ENCODE measurements at regions not wholly inside any gene's neighbourhood (a gene's known extent, or its start where the extent isn't known, plus 50 kb on each side); places are given as distances from the start of the nearest gene placed in this dataset.

DNA sequence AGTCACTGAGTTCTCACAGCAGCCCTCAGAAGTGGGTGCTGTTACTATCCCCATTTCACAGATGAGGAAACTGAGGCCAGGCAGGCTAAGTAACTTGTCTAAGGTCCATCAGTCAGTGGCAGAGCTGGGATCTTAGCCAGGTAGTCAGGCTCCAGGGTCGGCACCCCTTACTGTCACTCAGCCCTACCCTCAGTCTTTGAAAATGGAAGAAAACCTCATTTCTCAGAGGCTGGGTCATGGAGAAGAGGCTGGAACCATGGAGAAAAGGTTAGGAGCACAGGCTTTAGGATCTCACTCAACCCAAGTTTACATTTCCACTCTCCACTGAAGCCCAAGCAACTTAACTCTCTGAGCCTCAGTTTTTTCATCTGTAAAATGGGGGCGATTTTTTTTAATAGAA, 116.2 kb upstream of the SIRPG start:
- H3K27me3 ChIP-seq (ENCODE audit: control insufficient read depth, insufficient read depth, low read length): no peaks in the 10 kb centered on the region
- H3K36me3 ChIP-seq (ENCODE audit: control insufficient read depth, insufficient read depth, low read length): no peaks in the 10 kb centered on the region
- Mint-ChIP-seq H3K27me3 (ENCODE audit: low read depth in 2 of 2) (peaks cover 0 to 3% of the 10 kb centered on the region in 2 donors), H3K9me3 (no peaks in the 10 kb centered on the region), H3K36me3 (no peaks in the 10 kb centered on the region), H3K27ac (no peak overlapping the region), H3K4me1 (peaks cover 19 to 21% of the 10 kb centered on the region in 2 donors), H3K4me3 (no peak overlapping the region)
- 88% methylated on average over 1 of the region's 2 CpGs for WGBS (ENCODE audit: insufficient coverage)
- intact Hi-C loops (cut with micrococcal nuclease): loop anchor here (10.0 kb wide), 1 partner anchor 459 kb away; no protein-coding TSS in a partner anchor
- H3K9me3 ChIP-seq (ENCODE audit: control insufficient read depth, insufficient read depth, low read length): no peaks in the 10 kb centered on the region
- TF ChIP-seq, protein P1, sequence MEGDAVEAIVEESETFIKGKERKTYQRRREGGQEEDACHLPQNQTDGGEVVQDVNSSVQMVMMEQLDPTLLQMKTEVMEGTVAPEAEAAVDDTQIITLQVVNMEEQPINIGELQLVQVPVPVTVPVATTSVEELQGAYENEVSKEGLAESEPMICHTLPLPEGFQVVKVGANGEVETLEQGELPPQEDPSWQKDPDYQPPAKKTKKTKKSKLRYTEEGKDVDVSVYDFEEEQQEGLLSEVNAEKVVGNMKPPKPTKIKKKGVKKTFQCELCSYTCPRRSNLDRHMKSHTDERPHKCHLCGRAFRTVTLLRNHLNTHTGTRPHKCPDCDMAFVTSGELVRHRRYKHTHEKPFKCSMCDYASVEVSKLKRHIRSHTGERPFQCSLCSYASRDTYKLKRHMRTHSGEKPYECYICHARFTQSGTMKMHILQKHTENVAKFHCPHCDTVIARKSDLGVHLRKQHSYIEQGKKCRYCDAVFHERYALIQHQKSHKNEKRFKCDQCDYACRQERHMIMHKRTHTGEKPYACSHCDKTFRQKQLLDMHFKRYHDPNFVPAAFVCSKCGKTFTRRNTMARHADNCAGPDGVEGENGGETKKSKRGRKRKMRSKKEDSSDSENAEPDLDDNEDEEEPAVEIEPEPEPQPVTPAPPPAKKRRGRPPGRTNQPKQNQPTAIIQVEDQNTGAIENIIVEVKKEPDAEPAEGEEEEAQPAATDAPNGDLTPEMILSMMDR (IDR thresholded peaks at IDR 0.05): no peak
- no peak overlapping the region for H3K27ac ChIP-seq (ENCODE audit: low read length)
- H3K4me1 ChIP-seq (ENCODE audit: control insufficient read depth, insufficient read depth, low read length): peaks cover 13% of the 10 kb centered on the region
- DNase-seq (no peak), ATAC-seq (no peak)
- no peak overlapping the region for H3K4me3 ChIP-seq (ENCODE audit: low read length)

DNA sequence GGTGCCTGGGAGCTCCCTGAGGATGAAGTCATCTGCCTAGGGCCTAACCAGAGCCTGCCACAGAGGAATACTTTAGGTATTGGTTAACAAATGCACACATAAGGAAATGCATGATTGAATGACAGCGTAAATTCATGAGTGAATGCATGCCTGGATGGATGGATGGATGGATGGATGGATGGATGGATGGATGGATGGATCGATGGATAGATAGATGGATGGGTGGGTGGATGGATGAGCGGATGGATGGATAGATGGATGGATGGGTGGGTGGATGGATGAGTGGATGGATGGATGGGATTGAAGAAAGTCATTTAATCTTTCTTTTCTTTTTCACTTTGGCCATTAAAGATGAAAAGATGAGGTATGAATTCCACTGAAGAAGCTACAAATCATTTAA, 111.9 kb upstream of the SIRPG start:
- DNase-seq (no peak), ATAC-seq (no peak)
- H3K4me3 ChIP-seq (ENCODE audit: low read length): no peak overlapping the region
- no peaks in the 10 kb centered on the region for H3K36me3 Mint-ChIP-seq
- H3K9me3 ChIP-seq (ENCODE audit: control insufficient read depth, insufficient read depth, low read length): no peaks in the 10 kb centered on the region
- no peaks in the 10 kb centered on the region for H3K9me3 Mint-ChIP-seq
- intact Hi-C loops (cut with micrococcal nuclease): loop anchor here (10.0 kb wide), 1 partner anchor 405 kb away; no protein-coding TSS in a partner anchor
- H3K27me3 ChIP-seq (ENCODE audit: control insufficient read depth, insufficient read depth, low read length): no peaks in the 10 kb centered on the region
- H3K27ac Mint-ChIP-seq: no peak overlapping the region
- H3K27ac ChIP-seq (ENCODE audit: low read length): no peak overlapping the region
- no peaks in the 10 kb centered on the region for H3K36me3 ChIP-seq (ENCODE audit: control insufficient read depth, insufficient read depth, low read length)
- H3K4me1 Mint-ChIP-seq: no peaks in the 10 kb centered on the region
- peaks cover 0 to 6% of the 10 kb centered on the region in 2 donors for H3K27me3 Mint-ChIP-seq (ENCODE audit: low read depth in 2 of 2)
- 84% methylated on average over 3 of the region's 3 CpGs for WGBS (ENCODE audit: insufficient coverage)
- H3K4me1 ChIP-seq (ENCODE audit: control insufficient read depth, insufficient read depth, low read length): no peaks in the 10 kb centered on the region
- no peak overlapping the region for H3K4me3 Mint-ChIP-seq
- TF ChIP-seq, protein P1 (IDR thresholded peaks at IDR 0.05): no peak

DNA sequence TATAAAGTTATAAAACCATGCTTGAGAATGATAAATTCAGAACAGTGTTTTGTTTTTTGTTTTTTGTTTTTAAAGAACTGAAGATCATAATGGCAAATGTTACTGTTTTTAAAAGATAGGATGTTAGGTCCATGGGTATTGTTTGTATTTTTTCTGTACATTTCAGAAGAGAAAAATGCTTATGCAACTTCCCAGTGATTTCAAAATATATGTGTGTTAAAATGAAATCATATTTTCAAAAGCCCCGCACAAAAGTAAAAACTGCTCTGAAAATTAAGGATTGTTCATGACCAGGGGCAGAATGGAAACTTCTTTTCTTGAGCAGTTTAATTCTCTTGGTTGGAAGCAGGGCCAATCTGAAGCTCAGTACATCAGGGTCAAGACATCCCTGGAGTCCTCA, 109.2 kb upstream of the SIRPG start:
- intact Hi-C loops (cut with micrococcal nuclease): loop anchor here (10.0 kb wide), 1 partner anchor 408 kb away; no protein-coding TSS in a partner anchor
- no peak overlapping the region for H3K27ac Mint-ChIP-seq
- no peaks in the 10 kb centered on the region for H3K9me3 ChIP-seq (ENCODE audit: control insufficient read depth, insufficient read depth, low read length)
- H3K27ac ChIP-seq (ENCODE audit: low read length): no peak overlapping the region
- peaks cover 0 to 6% of the 10 kb centered on the region in 2 donors for H3K27me3 Mint-ChIP-seq (ENCODE audit: low read depth in 2 of 2)
- no peaks in the 10 kb centered on the region for H3K4me1 ChIP-seq (ENCODE audit: control insufficient read depth, insufficient read depth, low read length)
- no peaks in the 10 kb centered on the region for H3K9me3 Mint-ChIP-seq
- H3K4me3 Mint-ChIP-seq: no peak overlapping the region
- H3K36me3 ChIP-seq (ENCODE audit: control insufficient read depth, insufficient read depth, low read length): no peaks in the 10 kb centered on the region
- H3K4me3 ChIP-seq (ENCODE audit: low read length): no peak overlapping the region
- no peaks in the 10 kb centered on the region for H3K4me1 Mint-ChIP-seq
- no peaks in the 10 kb centered on the region for H3K27me3 ChIP-seq (ENCODE audit: control insufficient read depth, insufficient read depth, low read length)
- ATAC-seq (no peak), DNase-seq (no peak)
- TF ChIP-seq, protein P1 (IDR thresholded peaks at IDR 0.05): no peak
- 100% methylated on average over 1 of the region's 1 CpG for WGBS (ENCODE audit: insufficient coverage)
- H3K36me3 Mint-ChIP-seq: no peaks in the 10 kb centered on the region

Data from natural killer cell (primary cell).